GM21447 (cell line): ENCODE measurements at regions not wholly inside any gene's neighbourhood (a gene's known extent, or its start where the extent isn't known, plus 50 kb on each side); places are given as distances from the start of the nearest gene placed in this dataset.

ENCODE experiments used
- ATAC-seq: cut with Tn5 transposase; IDR thresholded peaks from one replicate; pipeline ENCODE4 v1.9.1; 2021; ENCODE audit not compliant: unreplicated experiment

DNA sequence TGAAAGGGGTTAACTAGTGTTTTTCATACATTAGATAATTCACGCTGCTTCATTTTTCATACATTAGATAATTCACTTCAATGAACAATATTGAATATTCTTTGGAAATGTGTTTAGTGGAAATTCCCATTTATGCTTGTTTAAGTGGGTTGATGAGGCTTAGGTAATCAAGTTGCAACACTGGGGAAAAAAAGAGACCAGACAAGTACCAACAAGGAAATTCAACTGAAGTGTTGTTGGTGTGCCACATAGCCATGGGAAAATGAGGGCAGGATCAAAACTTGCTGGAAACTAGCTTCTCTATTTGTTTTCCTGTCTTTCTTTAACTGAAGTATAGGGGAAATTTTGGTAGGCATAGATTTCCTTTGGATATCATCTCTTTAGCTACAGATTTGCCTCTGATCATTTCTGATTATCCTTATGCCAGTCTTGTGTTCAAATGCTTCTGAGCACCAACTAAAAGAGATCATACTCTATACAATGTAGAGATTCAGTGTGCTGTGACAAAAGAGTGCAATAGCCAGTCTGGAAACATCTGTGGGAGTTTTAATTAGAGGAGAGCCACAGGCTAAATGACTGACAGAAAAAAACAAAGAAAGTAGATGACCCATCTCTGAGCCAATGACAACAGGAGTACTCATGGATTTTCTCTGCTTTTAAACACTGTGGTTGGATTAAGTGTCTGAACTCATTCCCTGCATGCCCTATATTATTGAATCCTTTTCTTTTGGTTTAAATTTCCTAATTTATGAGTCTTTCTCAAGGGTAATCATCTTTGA is 67.6 kb upstream of the CTSC start:
- no peak for ATAC-seq

DNA sequence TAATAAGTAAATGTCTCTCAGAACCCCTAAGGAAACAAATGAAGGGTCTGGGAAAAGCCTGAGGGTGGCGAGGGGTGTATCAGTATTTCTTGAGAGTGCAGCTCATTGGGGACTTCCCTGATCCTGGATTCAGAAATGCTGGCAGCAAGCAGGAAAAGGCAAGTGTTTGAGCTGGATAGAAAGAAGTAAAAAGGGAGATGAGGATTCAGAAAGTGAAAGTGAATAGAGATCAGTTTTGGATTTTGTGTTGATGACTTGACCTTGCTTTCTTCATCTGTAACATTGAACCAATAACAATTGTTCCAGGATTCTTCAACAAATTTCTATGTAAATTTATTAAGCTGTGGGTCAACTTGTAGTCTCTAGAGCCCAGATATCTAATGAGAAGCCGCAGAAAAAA is 66.9 kb upstream of the CTSC start:
- no peak for ATAC-seq

DNA sequence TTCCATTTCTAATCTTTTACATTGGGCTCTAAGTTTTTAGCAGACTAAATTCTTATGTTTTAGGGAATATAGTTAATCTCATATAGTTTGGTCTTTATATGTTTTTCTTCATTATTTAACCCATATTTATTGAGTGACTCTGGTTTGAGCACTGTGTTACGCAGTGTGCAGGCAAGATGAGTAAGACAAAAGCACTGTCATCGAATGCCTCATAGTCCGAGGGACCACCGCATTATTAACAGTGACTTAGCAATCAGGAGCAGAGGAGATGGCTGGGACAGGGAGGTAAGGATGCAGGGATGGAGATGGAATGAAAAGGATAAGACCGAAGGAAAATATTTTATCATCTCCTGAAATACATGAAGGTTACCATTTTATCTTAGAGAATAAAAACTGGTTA is 65.2 kb upstream of the CTSC start:
- ATAC-seq, result no peak

DNA sequence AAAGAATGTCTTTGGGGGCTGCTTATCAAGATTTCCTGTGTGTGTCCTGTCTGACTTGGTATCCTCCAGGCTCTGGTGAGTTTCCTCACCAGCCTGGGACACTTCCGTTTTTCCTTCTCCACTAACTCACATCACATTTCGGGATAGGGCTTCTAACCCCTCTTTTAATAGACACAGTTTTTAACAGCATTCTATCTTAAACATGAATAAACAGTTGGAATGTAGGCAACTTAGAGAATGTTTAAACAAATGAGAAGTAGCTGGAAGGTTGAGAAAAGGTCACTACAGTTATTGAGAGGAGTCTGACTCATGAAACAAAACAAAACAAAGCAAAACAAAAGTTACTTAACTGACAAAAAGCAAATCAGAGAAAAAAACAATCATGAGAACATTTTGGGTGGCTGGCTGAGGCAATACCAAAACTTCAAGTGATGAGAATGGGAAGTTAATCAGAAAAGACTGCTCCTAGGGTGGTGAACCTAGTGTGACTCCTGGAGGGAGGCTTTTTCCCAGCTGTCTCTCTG is 64.7 kb upstream of the CTSC start:
- peak; percentile 65 for ATAC-seq

DNA sequence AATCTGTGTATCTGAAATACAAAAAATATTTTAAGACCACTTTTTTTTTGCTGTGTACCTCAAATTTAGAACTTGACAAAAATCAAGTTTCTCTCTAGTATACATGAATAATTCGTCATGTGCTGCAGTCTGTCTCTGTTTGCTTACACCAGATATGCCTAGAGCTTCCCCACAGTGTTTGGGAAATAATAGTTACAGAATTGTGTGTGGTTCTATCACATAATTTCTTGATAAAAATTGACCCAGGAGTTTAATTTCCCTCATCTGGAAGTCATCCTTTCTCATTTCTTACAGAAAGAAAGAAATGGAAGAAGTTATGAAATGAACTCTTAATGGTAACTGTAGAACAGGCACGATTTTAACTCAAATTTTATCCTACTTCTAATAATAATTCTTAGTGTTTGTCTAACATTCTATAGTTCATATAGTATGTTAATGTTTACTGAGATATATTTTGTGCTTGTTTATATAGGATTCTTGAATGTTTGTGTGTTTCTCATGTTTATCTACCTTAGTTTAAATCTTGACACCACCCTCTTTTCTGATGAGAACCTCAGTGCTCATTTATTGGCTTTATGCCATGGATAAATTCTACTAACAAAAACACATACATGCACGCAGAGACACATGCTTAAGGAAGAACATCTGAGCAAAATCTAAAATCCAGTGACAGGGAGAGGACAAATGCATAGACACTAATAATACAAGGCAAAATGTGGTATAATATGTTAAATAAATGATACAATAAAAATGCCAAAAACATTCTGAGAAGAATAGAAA is 61.4 kb upstream of the CTSC start:
- no peak for ATAC-seq

DNA sequence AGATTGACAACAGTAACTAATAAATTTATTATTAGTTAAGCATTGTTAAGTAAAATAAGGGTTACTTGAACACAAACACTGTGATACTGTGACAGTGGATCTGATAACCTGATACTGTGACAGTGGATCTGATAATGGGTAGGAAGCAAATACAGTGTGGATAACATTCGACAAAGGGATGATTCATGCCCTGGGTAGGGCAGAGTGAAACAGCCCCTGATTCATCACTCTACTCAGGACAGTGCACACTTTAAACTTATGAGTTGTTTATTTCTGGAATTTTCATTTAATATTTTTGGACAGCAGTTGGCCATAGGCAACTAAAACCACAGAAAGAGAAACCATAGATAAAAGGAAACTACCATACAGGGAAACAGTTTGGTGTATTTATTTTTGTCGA is 60.8 kb upstream of the CTSC start:
- ATAC-seq, result no peak

DNA sequence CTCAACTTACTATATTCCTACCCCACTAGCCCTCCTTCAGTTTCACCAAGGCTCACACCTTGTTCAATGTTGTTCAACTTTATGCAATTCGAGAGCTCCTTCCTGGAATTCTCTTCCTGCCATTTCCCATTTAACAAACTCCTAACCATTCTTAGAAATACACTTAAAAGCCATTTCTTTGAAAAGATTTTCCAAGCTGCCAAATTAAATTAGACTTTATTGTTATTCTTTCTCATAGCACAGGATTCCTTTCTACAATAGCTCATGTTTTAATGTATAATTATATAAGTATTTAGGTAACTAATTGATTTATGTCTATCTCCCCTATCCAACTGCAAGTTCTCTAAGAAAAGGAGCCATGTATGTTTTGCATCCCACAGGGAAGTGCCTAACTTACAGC is 52.7 kb upstream of the CTSC start:
- ATAC-seq, result no peak

DNA sequence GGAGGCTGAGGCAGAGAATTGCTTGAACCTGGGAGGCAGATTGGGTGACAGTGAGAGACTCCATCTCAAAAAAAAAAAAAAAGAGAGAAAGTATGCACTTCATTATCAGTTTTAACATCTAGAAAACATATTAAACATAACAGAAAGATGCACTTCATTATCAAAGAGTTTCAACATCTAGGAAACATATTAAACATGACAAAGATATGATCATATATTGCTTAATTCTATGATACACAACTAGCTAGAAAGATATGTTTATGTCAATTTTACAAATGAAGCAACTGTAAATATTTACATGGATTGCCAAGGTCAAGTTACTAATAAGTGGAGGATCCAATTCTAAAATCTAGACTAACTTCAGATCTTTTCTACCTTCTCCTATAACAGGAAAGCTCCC is 50.4 kb upstream of the CTSC start:
- no peak for ATAC-seq
